Activated CD8-positive, alpha-beta T cell treated with anti-CD3 and anti-CD28 coated beads for 36 hours (primary cell): ENCODE measurements at regions not wholly inside any gene's neighbourhood (a gene's known extent, or its start where the extent isn't known, plus 50 kb on each side); places are given as distances from the start of the nearest gene placed in this dataset.
"Not testable (repeated sequence)": the region's sequence is repeated elsewhere in the genome, so short reads cannot be mapped to it uniquely, and the experiment has no call there.

Source experiments
- ATAC-seq: fragments of 200-7000 bp; cut with Tn5 transposase; one replicate; pipeline ENCODE4 v1.10.0; 2021; ENCODE audit warnings: mild to moderate bottlenecking, moderate library complexity
- CTCF ChIA-PET: fragments of 350-600 bp; sonication (Branson Sonifier 250); formaldehyde crosslinking; loops from one replicate; lab custom pipeline; 2021; ENCODE audit warnings: antibody characterized with exemption; lab: Charles Lee
- POLR2A ChIA-PET: fragments of 350-600 bp; sonication (Branson Sonifier 250); formaldehyde crosslinking; loops from one replicate; lab custom pipeline; 2021; ENCODE audit warnings: antibody characterized with exemption; lab: Charles Lee
- DNase-seq: peaks from one replicate; pipeline ENCODE4 v3.0.0-alpha.2; 2020
- H3K27ac Mint-ChIP-seq: one replicate; pipeline ENCODE4 v1.8.0; 2021; ENCODE audit warnings: mild to moderate bottlenecking, mixed read lengths
- H3K27me3 Mint-ChIP-seq: one replicate; pipeline ENCODE4 v1.8.0; 2021; ENCODE audit warnings: mixed read lengths
- H3K36me3 Mint-ChIP-seq: one replicate; pipeline ENCODE4 v1.8.0; 2021; ENCODE audit warnings: low read depth, mixed read lengths
- H3K4me1 Mint-ChIP-seq: one replicate; pipeline ENCODE4 v1.8.0; 2021; ENCODE audit warnings: low read depth, mixed read lengths
- H3K4me3 Mint-ChIP-seq: one replicate; pipeline ENCODE4 v1.8.0; 2021; ENCODE audit warnings: mild to moderate bottlenecking, moderate library complexity, mixed read lengths
- H3K9me3 Mint-ChIP-seq: one replicate; pipeline ENCODE4 v1.8.0; 2021; ENCODE audit warnings: mixed read lengths
- CTCF ChIP-seq: fragments of 200-600 bp; IDR thresholded peaks from one replicate; pipeline ENCODE4 v1.8.0; 2022; ENCODE audit warnings: antibody characterized with exemption, mild to moderate bottlenecking
- intact Hi-C: fragments of 100-400 bp; cut with micrococcal nuclease; formaldehyde crosslinking; loops from one replicate; pipeline ENCODE4 v1.10.0; 2022

GRCh38 chr4:61004651-61005170 is 195.4 kb upstream of the ADGRL3 start:
- intact Hi-C loops = no loop called here
- H3K4me3 Mint-ChIP-seq = no peak overlapping the region
- H3K4me1 Mint-ChIP-seq = no peaks in the 10 kb centered on the region
- ATAC-seq = no peak
- no peak overlapping the region for H3K27ac Mint-ChIP-seq
- TF ChIP-seq CTCF = no peak
- no peak for DNase-seq
- peaks cover 22% of the 10 kb centered on the region for H3K9me3 Mint-ChIP-seq
- POLR2A ChIA-PET = no interaction called here
- CTCF ChIA-PET = no interaction called here
- no peaks in the 10 kb centered on the region for H3K27me3 Mint-ChIP-seq
- H3K36me3 Mint-ChIP-seq = no peaks in the 10 kb centered on the region

DNA sequence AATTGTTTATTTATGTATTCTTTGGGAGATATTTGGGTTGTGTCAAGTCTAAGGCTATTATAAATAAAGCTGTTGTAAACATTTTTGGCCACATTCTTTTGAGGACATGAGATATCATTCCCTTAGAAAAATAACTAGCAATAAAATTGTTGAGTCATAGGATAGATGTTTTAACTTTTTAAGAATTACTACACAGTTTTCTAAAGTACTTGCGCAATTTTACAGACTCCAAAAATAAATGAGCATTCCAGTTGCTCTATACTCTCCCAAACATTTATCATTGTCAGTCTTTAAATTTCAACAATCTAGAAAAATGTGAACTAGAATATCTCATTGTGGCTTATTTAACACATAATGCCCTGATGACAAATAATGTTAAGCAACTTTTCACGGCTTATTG is 189.1 kb upstream of the ADGRL3 start:
- no peak for ATAC-seq
- H3K4me3 Mint-ChIP-seq = no peak overlapping the region
- no peak overlapping the region for H3K27ac Mint-ChIP-seq
- POLR2A ChIA-PET = no interaction called here
- no peaks in the 10 kb centered on the region for H3K4me1 Mint-ChIP-seq
- TF ChIP-seq CTCF = no peak
- no peaks in the 10 kb centered on the region for H3K27me3 Mint-ChIP-seq
- peaks cover 15% of the 10 kb centered on the region for H3K9me3 Mint-ChIP-seq
- H3K36me3 Mint-ChIP-seq = no peaks in the 10 kb centered on the region
- intact Hi-C loops = no loop called here
- DNase-seq = no peak
- CTCF ChIA-PET = no interaction called here

DNA sequence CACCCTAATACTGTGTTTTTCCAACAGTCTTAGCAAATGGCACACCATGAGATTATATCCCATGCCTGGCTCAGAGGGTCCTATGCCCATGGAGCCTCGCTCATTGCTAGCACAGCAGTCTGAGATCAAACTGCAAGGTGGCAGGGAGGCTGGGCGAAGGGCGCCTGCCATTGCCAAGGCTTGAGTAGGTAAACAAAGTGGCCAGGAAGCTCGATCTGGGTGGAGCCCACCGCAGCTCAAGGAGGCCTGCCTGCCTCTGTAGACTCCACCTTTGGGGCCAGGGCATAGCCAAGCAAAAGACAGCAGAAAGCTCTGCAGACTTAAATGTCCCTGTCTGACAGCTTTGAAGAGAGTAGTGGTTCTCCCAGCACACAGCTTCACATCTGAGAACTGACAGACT is 188.2 kb upstream of the ADGRL3 start:
- H3K36me3 Mint-ChIP-seq, CTCF ChIA-PET, POLR2A ChIA-PET, H3K27ac Mint-ChIP-seq, H3K4me3 Mint-ChIP-seq, DNase-seq, H3K27me3 Mint-ChIP-seq, H3K4me1 Mint-ChIP-seq, ATAC-seq, intact Hi-C loops: not testable (repeated sequence)
- H3K9me3 Mint-ChIP-seq = peaks cover 13% of the 10 kb centered on the region

DNA sequence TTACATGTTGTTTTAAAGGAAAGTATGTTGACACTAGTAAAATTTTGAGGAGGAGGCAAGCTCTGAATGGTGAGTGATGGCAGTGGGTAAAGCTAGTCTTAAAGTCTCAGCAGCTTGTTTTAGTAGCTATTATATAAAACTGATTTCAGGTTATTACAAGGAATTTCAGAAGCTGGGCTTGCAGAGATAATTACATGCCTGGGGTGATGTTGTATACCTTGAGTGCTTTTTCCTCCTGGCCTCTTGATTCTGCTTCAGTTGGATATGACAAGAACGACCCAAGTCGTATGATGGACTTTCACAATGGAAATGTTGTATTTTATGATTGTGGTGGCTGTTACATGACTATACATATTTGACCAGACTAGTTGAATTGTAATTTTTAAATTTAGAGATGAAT is 175.5 kb upstream of the ADGRL3 start:
- peaks cover 9% of the 10 kb centered on the region for H3K9me3 Mint-ChIP-seq
- no peak for DNase-seq
- ATAC-seq = no peak
- intact Hi-C loops = no loop called here
- H3K27me3 Mint-ChIP-seq = no peaks in the 10 kb centered on the region
- no peak for TF ChIP-seq CTCF
- CTCF ChIA-PET = no interaction called here
- POLR2A ChIA-PET = no interaction called here
- H3K36me3 Mint-ChIP-seq = no peaks in the 10 kb centered on the region
- H3K4me1 Mint-ChIP-seq = no peaks in the 10 kb centered on the region
- H3K27ac Mint-ChIP-seq = no peak overlapping the region
- no peak overlapping the region for H3K4me3 Mint-ChIP-seq

DNA sequence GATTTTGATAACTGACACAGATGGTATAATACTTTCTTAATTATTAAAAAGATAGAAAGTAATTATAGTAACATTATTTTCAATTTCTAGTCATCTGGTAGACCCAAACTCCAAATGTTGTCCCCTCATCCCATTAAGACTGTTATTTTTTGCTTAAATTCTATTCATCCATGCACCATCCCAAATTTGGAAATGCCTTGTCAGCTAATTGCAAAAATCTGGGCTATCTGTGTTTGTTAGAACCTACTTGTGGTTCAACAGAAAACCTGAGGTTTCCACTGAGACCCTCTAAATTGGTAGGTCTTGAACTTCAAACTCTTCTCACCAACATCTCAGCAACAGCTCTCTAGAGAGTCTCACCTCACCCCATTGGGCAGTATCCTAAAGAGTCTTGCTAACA is 172.2 kb upstream of the ADGRL3 start:
- Mint-ChIP-seq H3K27ac (no peak overlapping the region), H3K9me3 (peaks cover 2% of the 10 kb centered on the region), H3K27me3 (no peaks in the 10 kb centered on the region), H3K4me1 (no peaks in the 10 kb centered on the region), H3K36me3 (no peaks in the 10 kb centered on the region), H3K4me3 (no peak overlapping the region)
- CTCF ChIA-PET = no interaction called here
- intact Hi-C loops = no loop called here
- no peak for TF ChIP-seq CTCF
- POLR2A ChIA-PET = no interaction called here
- ATAC-seq (no peak), DNase-seq (no peak)
